ENCODE measurements at regions not wholly inside any gene's neighbourhood (a gene's known extent, or its start where the extent isn't known, plus 50 kb on each side); places are given as distances from the start of the nearest gene placed in this dataset.

DNA sequence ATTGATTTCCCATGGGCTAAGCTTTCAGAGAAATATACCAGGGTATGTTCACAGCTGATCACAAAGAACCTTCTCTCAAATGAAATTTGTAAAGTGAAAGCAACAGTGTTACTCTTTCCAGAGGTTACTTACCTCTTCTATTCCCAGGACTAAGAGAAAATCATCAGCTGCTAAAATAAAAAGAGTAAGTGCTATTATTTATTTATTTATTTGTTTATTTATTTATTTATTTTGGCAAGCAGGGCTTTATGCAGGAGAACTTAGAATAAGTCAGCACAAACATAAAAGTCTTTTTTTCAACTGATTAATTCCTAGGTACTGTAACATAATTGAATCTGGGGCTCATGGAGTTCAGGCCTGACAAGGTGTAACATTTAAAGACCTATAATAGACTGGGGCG lies 93.9 kb upstream of the SYT10 start:
- Histone ChIP-seq H3K27me3 (ENCODE audit: insufficient read depth, low read length) (no peaks in the 10 kb centered on the region), H3K36me3 (ENCODE audit: control insufficient read depth in 1 of 2, insufficient read depth in 2 of 2, low read length in 2 of 2) (no peaks in the 10 kb centered on the region), H2AFZ (ENCODE audit: low read depth, low read length, poor library complexity, severe bottlenecking) (no peak overlapping the region), H3K9me3 (ENCODE audit: control insufficient read depth in 1 of 2, insufficient read depth in 1 of 2, low read depth in 1 of 2, low read length in 2 of 2) (peaks cover 3 to 11% of the 10 kb centered on the region in 2 experiments; a peak in 3 of 4 replicates), H3K9ac (ENCODE audit: low read length) (no peak overlapping the region), H4K20me1 (ENCODE audit: insufficient read depth) (no peaks in the 10 kb centered on the region), H3K4me1 (ENCODE audit: control insufficient read depth in 1 of 2, insufficient read depth in 2 of 2, low read length in 2 of 2) (no peaks in the 10 kb centered on the region), H3K4me3 (replicated peaks in 1 of 2; ENCODE audit: low read depth in 1 of 2, low read length in 2 of 2) (no peak overlapping the region), H3K9me2 (ENCODE audit: insufficient read depth) (no peaks in the 10 kb centered on the region), H3K4me2 (ENCODE audit: low read length) (no peak overlapping the region), H3K27ac (ENCODE audit: low read depth, low read length) (no peak overlapping the region), H3K79me2 (ENCODE audit: insufficient read depth, low read length) (no peaks in the 10 kb centered on the region)
- TF ChIP-seq SIN3A (IDR thresholded peaks at IDR 0.05; ENCODE audit: low read depth): no peak
- no peak for TF ChIP-seq RAD21 (IDR thresholded peaks at IDR 0.05; ENCODE audit: low read depth)
- no peak for TF ChIP-seq JUND (IDR thresholded peaks at IDR 0.05)
- ChIA-PET RAD21 (ENCODE audit: low non-redundant PET in 1 of 2, low total read pairs in 2 of 2, uncharacterized antibody in 2 of 2, unreplicated experiment in 2 of 2) (no interaction called here), CTCF (no interaction called here), POLR2A (no interaction called here)
- ATAC-seq (no peak), DNase-seq (ENCODE audit: low read depth, low spot score) (no peak)
- intact Hi-C loops (cut with micrococcal nuclease): no loop called here
- BruUV-seq (replicated peaks): no TSS peak

DNA sequence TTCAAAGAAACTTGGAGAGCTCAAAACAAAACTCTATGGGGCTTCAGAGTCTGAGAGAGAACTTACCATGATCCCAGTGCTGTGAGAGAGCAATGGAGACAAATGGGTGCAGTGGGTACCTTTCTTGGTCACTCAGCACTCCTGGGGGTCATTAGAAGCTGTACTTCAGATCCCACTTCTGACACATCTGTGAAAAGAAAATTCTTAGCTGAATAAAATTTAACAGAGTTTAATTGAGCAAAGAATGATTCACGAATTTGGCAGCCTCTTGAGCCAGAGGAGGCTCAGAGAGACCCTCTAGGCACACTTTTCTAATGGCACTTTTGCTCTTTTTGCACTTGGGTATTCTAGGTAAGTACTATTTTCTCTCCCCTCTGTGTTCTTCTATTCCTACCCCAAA lies 96.8 kb upstream of the SYT10 start:
- H3K4me1 ChIP-seq (ENCODE audit: control insufficient read depth in 1 of 2, insufficient read depth in 2 of 2, low read length in 2 of 2): no peaks in the 10 kb centered on the region
- peaks cover 3 to 16% of the 10 kb centered on the region in 2 experiments; a peak in 3 of 4 replicates for H3K9me3 ChIP-seq (ENCODE audit: control insufficient read depth in 1 of 2, insufficient read depth in 1 of 2, low read depth in 1 of 2, low read length in 2 of 2)
- H2AFZ ChIP-seq (ENCODE audit: low read depth, low read length, poor library complexity, severe bottlenecking): no peak overlapping the region
- H3K9ac ChIP-seq (ENCODE audit: low read length): no peak overlapping the region
- no peaks in the 10 kb centered on the region for H3K9me2 ChIP-seq (ENCODE audit: insufficient read depth)
- ChIA-PET POLR2A (no interaction called here), CTCF (no interaction called here), RAD21 (ENCODE audit: low non-redundant PET in 1 of 2, low total read pairs in 2 of 2, uncharacterized antibody in 2 of 2, unreplicated experiment in 2 of 2) (no interaction called here)
- no peaks in the 10 kb centered on the region for H4K20me1 ChIP-seq (ENCODE audit: insufficient read depth)
- no peak overlapping the region for H3K4me3 ChIP-seq (replicated peaks in 1 of 2; ENCODE audit: low read depth in 1 of 2, low read length in 2 of 2)
- no peak overlapping the region for H3K27ac ChIP-seq (ENCODE audit: low read depth, low read length)
- H3K27me3 ChIP-seq (ENCODE audit: insufficient read depth, low read length): no peaks in the 10 kb centered on the region
- H3K4me2 ChIP-seq (ENCODE audit: low read length): no peak overlapping the region
- DNase-seq (ENCODE audit: low read depth, low spot score): no peak
- no peak for ATAC-seq
- no peaks in the 10 kb centered on the region for H3K36me3 ChIP-seq (ENCODE audit: control insufficient read depth in 1 of 2, insufficient read depth in 2 of 2, low read length in 2 of 2)
- no TSS peak for BruUV-seq (replicated peaks)
- H3K79me2 ChIP-seq (ENCODE audit: insufficient read depth, low read length): no peaks in the 10 kb centered on the region
- intact Hi-C loops (cut with micrococcal nuclease): no loop called here
- TF ChIP-seq FOSL1 (IDR thresholded peaks at IDR 0.05; ENCODE audit: low read depth) (no peak), SRF (IDR thresholded peaks at IDR 0.05; ENCODE audit: low read depth) (no peak), EZH2phosphoT487 (IDR thresholded peaks at IDR 0.05; ENCODE audit: borderline replicate concordance) (no peak), JUND (IDR thresholded peaks at IDR 0.05) (no peak), ZFX (IDR thresholded peaks at IDR 0.05) (no peak), POLR2AphosphoS5 (IDR thresholded peaks at IDR 0.05; ENCODE audit: low read depth, low read length) (no peak), CEBPB (IDR thresholded peaks at IDR 0.05; ENCODE audit: low read depth) (no peak), CBX3 (IDR thresholded peaks at IDR 0.05; ENCODE audit: low read depth) (no peak), EZH2 (IDR thresholded peaks at IDR 0.05) (no peak), RAD21 (IDR thresholded peaks at IDR 0.05; ENCODE audit: low read depth) (no peak), ELF1 (IDR thresholded peaks at IDR 0.05; ENCODE audit: borderline replicate concordance, low read depth) (no peak), TCF7L2 (IDR thresholded peaks at IDR 0.05; ENCODE audit: borderline replicate concordance, extremely low read depth, insufficient read depth, insufficient read length) (no peak), YY1 (IDR thresholded peaks at IDR 0.05; ENCODE audit: extremely low read depth, insufficient replicate concordance, low read depth, low read length) (no peak), SIN3A (IDR thresholded peaks at IDR 0.05; ENCODE audit: low read depth) (no peak)
- TF ChIP-seq, protein P1, sequence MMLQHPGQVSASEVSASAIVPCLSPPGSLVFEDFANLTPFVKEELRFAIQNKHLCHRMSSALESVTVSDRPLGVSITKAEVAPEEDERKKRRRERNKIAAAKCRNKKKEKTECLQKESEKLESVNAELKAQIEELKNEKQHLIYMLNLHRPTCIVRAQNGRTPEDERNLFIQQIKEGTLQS (IDR thresholded peaks at IDR 0.05): no peak
- TF ChIP-seq, protein P2, sequence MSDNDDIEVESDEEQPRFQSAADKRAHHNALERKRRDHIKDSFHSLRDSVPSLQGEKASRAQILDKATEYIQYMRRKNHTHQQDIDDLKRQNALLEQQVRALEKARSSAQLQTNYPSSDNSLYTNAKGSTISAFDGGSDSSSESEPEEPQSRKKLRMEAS (IDR thresholded peaks at IDR 0.05): no peak
- TF ChIP-seq, protein P3, sequence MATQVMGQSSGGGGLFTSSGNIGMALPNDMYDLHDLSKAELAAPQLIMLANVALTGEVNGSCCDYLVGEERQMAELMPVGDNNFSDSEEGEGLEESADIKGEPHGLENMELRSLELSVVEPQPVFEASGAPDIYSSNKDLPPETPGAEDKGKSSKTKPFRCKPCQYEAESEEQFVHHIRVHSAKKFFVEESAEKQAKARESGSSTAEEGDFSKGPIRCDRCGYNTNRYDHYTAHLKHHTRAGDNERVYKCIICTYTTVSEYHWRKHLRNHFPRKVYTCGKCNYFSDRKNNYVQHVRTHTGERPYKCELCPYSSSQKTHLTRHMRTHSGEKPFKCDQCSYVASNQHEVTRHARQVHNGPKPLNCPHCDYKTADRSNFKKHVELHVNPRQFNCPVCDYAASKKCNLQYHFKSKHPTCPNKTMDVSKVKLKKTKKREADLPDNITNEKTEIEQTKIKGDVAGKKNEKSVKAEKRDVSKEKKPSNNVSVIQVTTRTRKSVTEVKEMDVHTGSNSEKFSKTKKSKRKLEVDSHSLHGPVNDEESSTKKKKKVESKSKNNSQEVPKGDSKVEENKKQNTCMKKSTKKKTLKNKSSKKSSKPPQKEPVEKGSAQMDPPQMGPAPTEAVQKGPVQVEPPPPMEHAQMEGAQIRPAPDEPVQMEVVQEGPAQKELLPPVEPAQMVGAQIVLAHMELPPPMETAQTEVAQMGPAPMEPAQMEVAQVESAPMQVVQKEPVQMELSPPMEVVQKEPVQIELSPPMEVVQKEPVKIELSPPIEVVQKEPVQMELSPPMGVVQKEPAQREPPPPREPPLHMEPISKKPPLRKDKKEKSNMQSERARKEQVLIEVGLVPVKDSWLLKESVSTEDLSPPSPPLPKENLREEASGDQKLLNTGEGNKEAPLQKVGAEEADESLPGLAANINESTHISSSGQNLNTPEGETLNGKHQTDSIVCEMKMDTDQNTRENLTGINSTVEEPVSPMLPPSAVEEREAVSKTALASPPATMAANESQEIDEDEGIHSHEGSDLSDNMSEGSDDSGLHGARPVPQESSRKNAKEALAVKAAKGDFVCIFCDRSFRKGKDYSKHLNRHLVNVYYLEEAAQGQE (IDR thresholded peaks at IDR 0.05; ENCODE audit: low read depth): no peak

All from HCT116 (cell line).